SH-SY5Y (cell line): ENCODE measurements at regions not wholly inside any gene's neighbourhood (a gene's known extent, or its start where the extent isn't known, plus 50 kb on each side); places are given as distances from the start of the nearest gene placed in this dataset.

Experiments used
- GATA2 ChIP-seq: IDR thresholded peaks from 2 replicates; pipeline ENCODE4 v1.6.1; 2011; ENCODE audit warnings: mild to moderate bottlenecking, low read depth, low read length
- GATA3 ChIP-seq: IDR thresholded peaks from 2 replicates; pipeline ENCODE4 v1.6.1; 2011; ENCODE audit warnings: low read depth, mild to moderate bottlenecking, low read length, moderate library complexity

GRCh38 chr22:25406510-25407210 is 157.8 kb upstream of the GRK3 start:
- TF ChIP-seq GATA2 (no peak), GATA3 (no peak)
